Gastroesophageal sphincter (tissue), 3 donors: ENCODE measurements at regions not wholly inside any gene's neighbourhood (a gene's known extent, or its start where the extent isn't known, plus 50 kb on each side); places are given as distances from the start of the nearest gene placed in this dataset.

Experiments used
- CTCF ChIP-seq, 4 experiments: fragments of 200-600 bp in 2 of 4; fragments of 450-650 bp in 2 of 4; sonication (generic) in 1 of 4; IDR thresholded peaks; one replicate each; pipeline ENCODE4 v1.5.1; 2017 to 2019; ENCODE audit warnings: antibody characterized with exemption in 4 of 4, mild to moderate bottlenecking in 2 of 4, moderate library complexity in 2 of 4
- POLR2A ChIP-seq, 2 donors: fragments of 450-650 bp; IDR thresholded peaks; one replicate each; pipeline ENCODE4 v1.6.1; 2017; ENCODE audit warnings: antibody characterized with exemption in 2 of 2, mild to moderate bottlenecking in 2 of 2, moderate library complexity in 1 of 2

- TF ChIP-seq CTCF (IDR thresholded peaks at IDR 0.05) (no peak), POLR2A (IDR thresholded peaks at IDR 0.05) (no peak)
Measured at GRCh38 chr5:23367874-23368273, 139.5 kb upstream of the PRDM9 start.
